ENCODE measurements at regions not wholly inside any gene's neighbourhood (a gene's known extent, or its start where the extent isn't known, plus 50 kb on each side); places are given as distances from the start of the nearest gene placed in this dataset.

- no peak for DNase-seq (ENCODE audit: low read depth)
Measured at GRCh38 chr3:168398371-168399025, 302.8 kb upstream of the GOLIM4 start.

GRCh38 chr3:168396861-168397260, 301.1 kb upstream of the GOLIM4 start:
- DNase-seq (ENCODE audit: low read depth): no peak

GRCh38 chr3:168395551-168395950, 299.8 kb upstream of the GOLIM4 start:
- DNase-seq (ENCODE audit: low read depth): no peak

GRCh38 chr3:168394439-168394838, 298.7 kb upstream of the GOLIM4 start:
- no peak for DNase-seq (ENCODE audit: low read depth)

- DNase-seq (ENCODE audit: low read depth): no peak
Measured at GRCh38 chr3:168386301-168386700, 290.6 kb upstream of the GOLIM4 start.

GRCh38 chr3:168384990-168385389, 289.3 kb upstream of the GOLIM4 start:
- DNase-seq (ENCODE audit: low read depth): no peak

GRCh38 chr3:168383573-168383972, 287.8 kb upstream of the GOLIM4 start:
- DNase-seq (ENCODE audit: low read depth): no peak

GRCh38 chr3:168371846-168372245, 276.1 kb upstream of the GOLIM4 start:
- DNase-seq (ENCODE audit: low read depth): no peak

- no peak for DNase-seq (ENCODE audit: low read depth)
Measured at GRCh38 chr3:168364967-168365366, 269.2 kb upstream of the GOLIM4 start.

- no peak for DNase-seq (ENCODE audit: low read depth)
Measured at GRCh38 chr3:168362661-168363247, 267.0 kb upstream of the GOLIM4 start.

- no peak for DNase-seq (ENCODE audit: low read depth)
Measured at GRCh38 chr3:168362156-168362555, 266.4 kb upstream of the GOLIM4 start.

GRCh38 chr3:168360993-168361392, 265.3 kb upstream of the GOLIM4 start:
- no peak for DNase-seq (ENCODE audit: low read depth)

GRCh38 chr3:168342946-168343850, 247.5 kb upstream of the GOLIM4 start:
- DNase-seq (ENCODE audit: low read depth): no peak

GRCh38 chr3:168341956-168342936, 246.5 kb upstream of the GOLIM4 start:
- DNase-seq (ENCODE audit: low read depth): no peak

GRCh38 chr3:168341192-168341815, 245.6 kb upstream of the GOLIM4 start:
- DNase-seq (ENCODE audit: low read depth): peak; percentile 5

- DNase-seq (ENCODE audit: low read depth): no peak
Measured at GRCh38 chr3:168338161-168338560, 242.4 kb upstream of the GOLIM4 start.

- no peak for DNase-seq (ENCODE audit: low read depth)
Measured at GRCh38 chr3:168336276-168336675, 240.6 kb upstream of the GOLIM4 start.

GRCh38 chr3:168333410-168333935, 237.7 kb upstream of the GOLIM4 start:
- no peak for DNase-seq (ENCODE audit: low read depth)

- DNase-seq (ENCODE audit: low read depth): no peak
Measured at GRCh38 chr3:168331756-168332155, 236.0 kb upstream of the GOLIM4 start.

- DNase-seq (ENCODE audit: low read depth): no peak
Measured at GRCh38 chr3:168330983-168331382, 235.3 kb upstream of the GOLIM4 start.

GRCh38 chr3:168327856-168328255, 232.1 kb upstream of the GOLIM4 start:
- DNase-seq (ENCODE audit: low read depth): no peak
